ENCODE measurements at regions not wholly inside any gene's neighbourhood (a gene's known extent, or its start where the extent isn't known, plus 50 kb on each side); places are given as distances from the start of the nearest gene placed in this dataset.
A peak's percentile ranks its signal among the peaks of the same experiment; 100 is the strongest.
"Not testable (repeated sequence)": the region's sequence is repeated elsewhere in the genome, so short reads cannot be mapped to it uniquely, and the experiment has no call there.

GRCh38 chr6:802701-803100, 109.8 kb upstream of the EXOC2 start:
- no peak for DNase-seq

- DNase-seq: not testable (repeated sequence)
These were observed 109.3 kb upstream of the EXOC2 start for GRCh38 chr6:802223-802622.

GRCh38 chr6:799769-800168, 106.8 kb upstream of the EXOC2 start:
- no peak for DNase-seq

GRCh38 chr6:797479-798077, 104.6 kb upstream of the EXOC2 start:
- peak; percentile 86 for DNase-seq

- DNase-seq: peak; percentile 58
These were observed 102.2 kb upstream of the EXOC2 start for GRCh38 chr6:795046-795685.

- DNase-seq: no peak
These were observed 100.3 kb upstream of the EXOC2 start for GRCh38 chr6:793261-793660.

- DNase-seq: no peak
These were observed 99.7 kb upstream of the EXOC2 start for GRCh38 chr6:792662-793061.

GRCh38 chr6:788058-788457, 95.1 kb upstream of the EXOC2 start:
- DNase-seq: no peak

- DNase-seq: no peak
These were observed 94.2 kb upstream of the EXOC2 start for GRCh38 chr6:786946-787763.

- no peak for DNase-seq
These were observed 91.2 kb upstream of the EXOC2 start for GRCh38 chr6:783966-784735.

- no peak for DNase-seq
These were observed 89.2 kb upstream of the EXOC2 start for GRCh38 chr6:782141-782540.

GRCh38 chr6:781350-781961, 88.5 kb upstream of the EXOC2 start:
- no peak for DNase-seq

- DNase-seq: no peak
These were observed 87.8 kb upstream of the EXOC2 start for GRCh38 chr6:780706-781105.

- no peak for DNase-seq
These were observed 84.0 kb upstream of the EXOC2 start for GRCh38 chr6:776951-777350.

GRCh38 chr6:776528-776931, 83.6 kb upstream of the EXOC2 start:
- DNase-seq: no peak

GRCh38 chr6:775863-776262, 82.9 kb upstream of the EXOC2 start:
- DNase-seq: peak; percentile 31

GRCh38 chr6:771683-772082, 78.7 kb upstream of the EXOC2 start:
- DNase-seq: not testable (repeated sequence)

GRCh38 chr6:767755-768512, 75.0 kb upstream of the EXOC2 start:
- DNase-seq: no peak

GRCh38 chr6:766625-767024, 73.7 kb upstream of the EXOC2 start:
- no peak for DNase-seq

- DNase-seq: no peak
These were observed 69.1 kb upstream of the EXOC2 start for GRCh38 chr6:761997-762396.

Data from tongue (tissue), 1 donor.